ENCODE measurements at regions not wholly inside any gene's neighbourhood (a gene's known extent, or its start where the extent isn't known, plus 50 kb on each side); places are given as distances from the start of the nearest gene placed in this dataset.

DNA sequence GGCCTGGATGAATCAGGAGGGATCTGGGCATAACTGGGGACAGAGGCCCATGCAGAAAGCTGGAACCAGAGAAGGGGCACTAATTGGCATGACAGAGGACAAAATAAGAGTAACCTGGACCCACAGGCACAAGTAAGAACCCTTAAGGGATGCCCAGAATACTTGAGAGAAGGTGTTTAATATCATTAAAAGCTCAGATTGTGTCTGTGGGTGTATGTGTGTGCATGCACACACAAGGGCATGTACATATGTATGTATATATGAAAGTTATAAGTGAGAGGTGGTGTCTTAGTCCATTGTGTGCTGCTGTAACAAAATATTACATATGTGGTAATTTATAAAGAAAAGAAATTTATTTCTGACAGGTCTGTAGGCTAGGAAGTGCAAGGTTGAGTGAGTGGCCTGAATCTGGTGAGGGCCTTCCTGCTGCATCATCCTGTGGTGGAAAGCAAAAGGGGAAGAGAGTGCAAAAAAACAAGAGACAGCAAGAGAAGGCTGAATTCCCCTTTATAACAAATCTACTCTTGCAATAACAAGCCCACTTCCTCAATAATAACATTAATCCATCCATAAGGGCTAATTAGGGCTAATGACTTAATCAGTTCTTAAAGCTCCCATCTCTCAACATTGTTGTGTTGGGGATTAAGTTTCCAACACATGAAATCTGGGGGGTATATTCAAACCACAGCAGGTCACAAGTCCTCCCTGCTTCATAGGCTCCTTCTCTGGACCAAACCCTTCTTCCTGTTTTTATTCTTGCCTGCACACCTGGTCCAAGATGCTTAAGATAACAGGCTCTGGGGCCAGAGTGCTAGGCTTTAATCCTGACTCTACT, 68.3 kb upstream of the POU2AF2 start:
- TF ChIP-seq, protein P1, sequence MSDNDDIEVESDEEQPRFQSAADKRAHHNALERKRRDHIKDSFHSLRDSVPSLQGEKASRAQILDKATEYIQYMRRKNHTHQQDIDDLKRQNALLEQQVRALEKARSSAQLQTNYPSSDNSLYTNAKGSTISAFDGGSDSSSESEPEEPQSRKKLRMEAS (IDR thresholded peaks at IDR 0.05), result no peak
- TF ChIP-seq SP1 (IDR thresholded peaks at IDR 0.05) (no peak), EGR1 (IDR thresholded peaks at IDR 0.05; ENCODE audit: low read depth in 2 of 2) (no peak), YY1 (IDR thresholded peaks at IDR 0.05) (no peak), FOXA1 (IDR thresholded peaks at IDR 0.05) (no peak), TAF1 (conservative IDR thresholded peaks at IDR 0.05) (no peak), JUND (IDR thresholded peaks at IDR 0.05) (no peak), RAD21 (IDR thresholded peaks at IDR 0.05) (no peak), GABPA (IDR thresholded peaks at IDR 0.05 in 1 of 2, conservative IDR thresholded peaks at IDR 0.05 in 1 of 2) (no peak), RXRA (IDR thresholded peaks at IDR 0.05) (no peak)
- TF ChIP-seq, protein P2, sequence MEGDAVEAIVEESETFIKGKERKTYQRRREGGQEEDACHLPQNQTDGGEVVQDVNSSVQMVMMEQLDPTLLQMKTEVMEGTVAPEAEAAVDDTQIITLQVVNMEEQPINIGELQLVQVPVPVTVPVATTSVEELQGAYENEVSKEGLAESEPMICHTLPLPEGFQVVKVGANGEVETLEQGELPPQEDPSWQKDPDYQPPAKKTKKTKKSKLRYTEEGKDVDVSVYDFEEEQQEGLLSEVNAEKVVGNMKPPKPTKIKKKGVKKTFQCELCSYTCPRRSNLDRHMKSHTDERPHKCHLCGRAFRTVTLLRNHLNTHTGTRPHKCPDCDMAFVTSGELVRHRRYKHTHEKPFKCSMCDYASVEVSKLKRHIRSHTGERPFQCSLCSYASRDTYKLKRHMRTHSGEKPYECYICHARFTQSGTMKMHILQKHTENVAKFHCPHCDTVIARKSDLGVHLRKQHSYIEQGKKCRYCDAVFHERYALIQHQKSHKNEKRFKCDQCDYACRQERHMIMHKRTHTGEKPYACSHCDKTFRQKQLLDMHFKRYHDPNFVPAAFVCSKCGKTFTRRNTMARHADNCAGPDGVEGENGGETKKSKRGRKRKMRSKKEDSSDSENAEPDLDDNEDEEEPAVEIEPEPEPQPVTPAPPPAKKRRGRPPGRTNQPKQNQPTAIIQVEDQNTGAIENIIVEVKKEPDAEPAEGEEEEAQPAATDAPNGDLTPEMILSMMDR (IDR thresholded peaks at IDR 0.05; ENCODE audit: low read depth, low read length, missing input control), result no peak
- TF ChIP-seq, protein P3, sequence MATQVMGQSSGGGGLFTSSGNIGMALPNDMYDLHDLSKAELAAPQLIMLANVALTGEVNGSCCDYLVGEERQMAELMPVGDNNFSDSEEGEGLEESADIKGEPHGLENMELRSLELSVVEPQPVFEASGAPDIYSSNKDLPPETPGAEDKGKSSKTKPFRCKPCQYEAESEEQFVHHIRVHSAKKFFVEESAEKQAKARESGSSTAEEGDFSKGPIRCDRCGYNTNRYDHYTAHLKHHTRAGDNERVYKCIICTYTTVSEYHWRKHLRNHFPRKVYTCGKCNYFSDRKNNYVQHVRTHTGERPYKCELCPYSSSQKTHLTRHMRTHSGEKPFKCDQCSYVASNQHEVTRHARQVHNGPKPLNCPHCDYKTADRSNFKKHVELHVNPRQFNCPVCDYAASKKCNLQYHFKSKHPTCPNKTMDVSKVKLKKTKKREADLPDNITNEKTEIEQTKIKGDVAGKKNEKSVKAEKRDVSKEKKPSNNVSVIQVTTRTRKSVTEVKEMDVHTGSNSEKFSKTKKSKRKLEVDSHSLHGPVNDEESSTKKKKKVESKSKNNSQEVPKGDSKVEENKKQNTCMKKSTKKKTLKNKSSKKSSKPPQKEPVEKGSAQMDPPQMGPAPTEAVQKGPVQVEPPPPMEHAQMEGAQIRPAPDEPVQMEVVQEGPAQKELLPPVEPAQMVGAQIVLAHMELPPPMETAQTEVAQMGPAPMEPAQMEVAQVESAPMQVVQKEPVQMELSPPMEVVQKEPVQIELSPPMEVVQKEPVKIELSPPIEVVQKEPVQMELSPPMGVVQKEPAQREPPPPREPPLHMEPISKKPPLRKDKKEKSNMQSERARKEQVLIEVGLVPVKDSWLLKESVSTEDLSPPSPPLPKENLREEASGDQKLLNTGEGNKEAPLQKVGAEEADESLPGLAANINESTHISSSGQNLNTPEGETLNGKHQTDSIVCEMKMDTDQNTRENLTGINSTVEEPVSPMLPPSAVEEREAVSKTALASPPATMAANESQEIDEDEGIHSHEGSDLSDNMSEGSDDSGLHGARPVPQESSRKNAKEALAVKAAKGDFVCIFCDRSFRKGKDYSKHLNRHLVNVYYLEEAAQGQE (IDR thresholded peaks at IDR 0.05), result no peak
- TF ChIP-seq, protein P4, sequence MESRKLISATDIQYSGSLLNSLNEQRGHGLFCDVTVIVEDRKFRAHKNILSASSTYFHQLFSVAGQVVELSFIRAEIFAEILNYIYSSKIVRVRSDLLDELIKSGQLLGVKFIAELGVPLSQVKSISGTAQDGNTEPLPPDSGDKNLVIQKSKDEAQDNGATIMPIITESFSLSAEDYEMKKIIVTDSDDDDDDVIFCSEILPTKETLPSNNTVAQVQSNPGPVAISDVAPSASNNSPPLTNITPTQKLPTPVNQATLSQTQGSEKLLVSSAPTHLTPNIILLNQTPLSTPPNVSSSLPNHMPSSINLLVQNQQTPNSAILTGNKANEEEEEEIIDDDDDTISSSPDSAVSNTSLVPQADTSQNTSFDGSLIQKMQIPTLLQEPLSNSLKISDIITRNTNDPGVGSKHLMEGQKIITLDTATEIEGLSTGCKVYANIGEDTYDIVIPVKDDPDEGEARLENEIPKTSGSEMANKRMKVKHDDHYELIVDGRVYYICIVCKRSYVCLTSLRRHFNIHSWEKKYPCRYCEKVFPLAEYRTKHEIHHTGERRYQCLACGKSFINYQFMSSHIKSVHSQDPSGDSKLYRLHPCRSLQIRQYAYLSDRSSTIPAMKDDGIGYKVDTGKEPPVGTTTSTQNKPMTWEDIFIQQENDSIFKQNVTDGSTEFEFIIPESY (IDR thresholded peaks at IDR 0.05), result no peak
